HG02981 (cell line): ENCODE measurements at regions not wholly inside any gene's neighbourhood (a gene's known extent, or its start where the extent isn't known, plus 50 kb on each side); places are given as distances from the start of the nearest gene placed in this dataset.
"Not testable (repeated sequence)": the region's sequence is repeated elsewhere in the genome, so short reads cannot be mapped to it uniquely, and the experiment has no call there.

ENCODE experiments used
- ATAC-seq: cut with Tn5 transposase; IDR thresholded peaks from one replicate; pipeline ENCODE4 v1.9.1; 2021; ENCODE audit warnings: mild to moderate bottlenecking, moderate library complexity; ENCODE audit not compliant: unreplicated experiment

DNA sequence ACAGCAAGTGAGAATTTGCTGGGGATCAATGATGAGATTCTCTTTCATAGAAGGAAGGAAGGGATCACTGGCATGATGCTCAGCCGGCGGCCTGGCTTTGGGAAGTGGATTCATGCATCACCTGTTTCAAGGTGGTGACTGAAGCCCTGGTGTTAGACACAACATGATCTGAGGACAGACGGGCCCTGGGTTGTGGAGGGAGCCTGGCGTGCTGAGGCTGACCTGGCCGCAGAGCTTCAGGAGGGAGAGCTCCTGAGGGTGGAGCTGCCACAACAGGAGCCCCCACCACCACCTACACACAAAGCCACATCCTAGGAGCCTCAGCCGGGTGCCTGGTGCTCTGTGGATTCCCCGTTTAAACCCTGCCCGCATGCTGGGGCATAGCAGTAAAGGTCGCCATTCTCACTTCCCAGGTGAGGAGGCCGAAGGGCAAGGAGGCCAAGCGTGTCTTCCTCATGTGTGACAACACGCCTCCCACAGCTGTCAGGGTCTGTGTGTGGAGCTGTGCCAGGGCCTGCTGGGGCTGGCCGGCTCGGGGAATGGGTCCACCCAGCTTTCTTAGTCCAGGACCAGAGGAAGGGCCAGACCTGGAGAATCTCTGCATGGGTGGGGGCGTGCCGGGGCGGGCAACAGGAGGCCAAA lies 107.0 kb downstream of the ERMARD start:
- no peak for ATAC-seq

DNA sequence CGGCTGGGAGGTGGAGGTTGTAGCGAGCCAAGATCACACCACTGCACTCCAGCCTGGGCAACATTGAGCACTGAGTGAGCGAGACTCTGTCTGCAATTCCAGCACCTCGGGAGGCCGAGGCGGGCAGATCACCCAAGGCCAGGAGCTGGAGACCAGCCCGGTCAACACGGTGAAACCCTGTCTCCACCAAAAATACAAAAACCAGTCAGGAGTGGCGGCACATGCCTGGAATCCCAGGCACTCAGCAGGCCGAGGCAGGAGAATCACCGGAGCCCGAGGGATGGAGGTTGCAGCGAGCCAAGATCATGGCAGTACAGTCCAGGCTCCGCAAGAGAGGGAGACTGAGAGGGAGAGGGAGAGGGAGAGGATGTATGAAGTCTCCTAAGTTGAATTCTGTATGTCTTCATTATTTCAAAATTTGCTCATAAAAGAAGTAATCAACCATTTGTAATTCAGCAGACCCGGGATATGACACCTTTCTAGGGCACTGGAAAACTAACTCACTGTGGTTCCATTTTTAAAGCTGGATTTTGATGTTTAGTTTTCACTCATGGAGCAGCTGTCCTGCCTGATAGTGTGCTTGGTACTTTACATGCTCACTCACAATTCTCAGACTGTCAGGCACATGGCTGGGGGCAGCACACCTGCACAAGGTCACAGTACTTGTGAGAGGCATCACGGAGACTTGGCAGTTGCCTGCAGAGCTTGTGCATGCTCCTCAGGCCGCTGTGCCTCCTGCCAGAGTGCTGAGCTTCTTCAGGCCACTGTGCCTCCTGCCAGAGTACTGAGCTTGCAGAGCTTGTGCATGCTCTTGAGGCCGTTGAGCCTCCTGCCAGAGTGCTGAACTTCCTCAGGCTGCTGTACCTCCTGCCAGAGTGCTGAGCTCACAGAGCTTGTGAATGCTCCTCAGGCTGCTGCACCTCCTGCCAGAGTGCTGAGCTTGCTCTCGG lies 106.2 kb downstream of the ERMARD start:
- no peak for ATAC-seq

DNA sequence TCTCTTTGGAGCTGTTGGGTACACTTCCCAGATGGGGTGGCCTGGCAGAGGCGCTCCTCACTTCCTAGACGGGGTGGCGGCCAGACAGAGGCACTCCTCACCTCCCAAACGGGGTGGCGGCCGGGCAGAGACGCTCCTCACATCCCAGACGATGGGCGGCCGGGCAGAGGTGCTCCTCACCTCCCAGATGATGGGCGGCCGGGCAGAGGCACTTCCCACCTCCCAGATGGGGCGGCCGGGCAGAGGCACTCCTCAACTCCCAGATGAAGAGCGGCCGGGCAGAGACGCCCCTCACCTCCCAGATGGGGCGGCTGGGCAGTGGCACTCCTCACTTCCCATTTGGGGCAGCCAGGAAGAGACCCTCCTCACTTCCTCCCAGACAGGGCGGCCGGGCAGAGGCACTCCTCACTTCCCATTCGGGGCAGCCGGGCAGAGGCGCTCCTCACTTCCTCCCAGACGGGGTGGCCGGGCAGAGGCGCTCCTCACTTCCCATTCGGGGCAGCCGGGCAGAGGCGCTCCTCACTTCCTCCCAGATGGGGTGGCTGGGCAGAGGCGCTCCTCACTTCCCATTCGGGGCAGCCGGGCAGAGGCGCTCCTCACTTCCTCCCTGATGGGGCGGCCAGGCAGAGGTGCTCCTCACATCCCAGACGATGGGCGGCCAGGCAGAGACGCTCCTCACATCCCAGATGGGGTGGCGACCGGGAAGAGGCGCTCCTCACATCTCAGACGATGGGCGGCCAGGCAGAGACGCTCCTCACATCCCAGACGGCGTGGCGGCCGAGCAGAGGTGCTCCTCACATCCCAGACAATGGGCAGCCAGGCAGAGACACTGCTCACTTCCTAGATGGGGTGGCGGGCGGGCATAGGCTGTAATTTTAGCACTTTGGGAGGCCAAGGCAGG lies 105.3 kb downstream of the ERMARD start:
- ATAC-seq: not testable (repeated sequence)

DNA sequence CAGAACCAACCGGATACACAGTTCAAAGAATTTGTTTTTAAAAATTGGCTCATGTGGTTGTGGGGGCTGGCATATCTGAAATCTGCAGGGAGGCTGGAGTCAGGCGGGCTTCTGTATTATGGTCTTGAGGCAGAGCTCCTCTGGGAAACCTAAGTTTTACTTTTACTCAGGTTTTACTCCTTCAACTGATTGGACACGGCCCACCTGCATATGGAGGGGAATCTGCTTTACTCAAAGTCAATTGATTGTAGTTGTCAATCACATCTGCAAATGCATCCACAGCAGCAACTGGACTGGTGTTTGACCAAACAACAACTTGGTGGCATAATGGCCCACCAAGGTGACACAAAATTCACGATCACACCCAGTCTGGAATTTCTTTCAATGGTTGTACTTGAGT lies 103.4 kb downstream of the ERMARD start:
- no peak for ATAC-seq

DNA sequence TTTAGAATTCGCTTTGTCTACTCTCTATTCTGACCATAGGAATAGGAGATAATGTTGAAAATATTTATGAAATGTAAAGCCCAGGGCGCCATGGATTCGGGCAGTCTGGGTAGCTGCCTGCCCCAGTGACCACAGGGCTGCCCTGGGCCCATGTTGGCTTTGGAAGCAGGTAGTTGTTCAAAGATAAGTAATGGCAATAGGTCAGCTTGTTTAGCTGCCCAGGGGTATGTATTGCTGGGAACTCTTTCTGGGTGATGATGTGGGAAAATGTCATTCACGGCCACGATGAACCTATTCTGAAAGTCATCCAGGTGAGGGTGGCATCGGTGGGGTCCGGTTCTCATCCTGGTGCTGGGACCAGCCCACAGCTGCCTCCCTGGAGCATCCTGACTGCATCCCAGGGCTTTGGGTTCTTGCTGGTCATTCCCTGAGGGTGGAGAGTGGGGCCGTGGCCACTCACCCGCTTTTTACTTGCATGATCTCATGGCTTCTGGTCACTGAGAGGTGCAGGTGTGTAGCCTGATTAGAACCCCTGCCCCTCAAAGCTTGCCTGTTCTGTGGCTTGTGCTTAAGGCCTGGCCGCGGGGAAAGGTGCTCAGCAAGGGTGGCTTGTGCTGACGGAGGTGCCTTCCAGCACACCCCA lies 102.8 kb downstream of the ERMARD start:
- no peak for ATAC-seq

DNA sequence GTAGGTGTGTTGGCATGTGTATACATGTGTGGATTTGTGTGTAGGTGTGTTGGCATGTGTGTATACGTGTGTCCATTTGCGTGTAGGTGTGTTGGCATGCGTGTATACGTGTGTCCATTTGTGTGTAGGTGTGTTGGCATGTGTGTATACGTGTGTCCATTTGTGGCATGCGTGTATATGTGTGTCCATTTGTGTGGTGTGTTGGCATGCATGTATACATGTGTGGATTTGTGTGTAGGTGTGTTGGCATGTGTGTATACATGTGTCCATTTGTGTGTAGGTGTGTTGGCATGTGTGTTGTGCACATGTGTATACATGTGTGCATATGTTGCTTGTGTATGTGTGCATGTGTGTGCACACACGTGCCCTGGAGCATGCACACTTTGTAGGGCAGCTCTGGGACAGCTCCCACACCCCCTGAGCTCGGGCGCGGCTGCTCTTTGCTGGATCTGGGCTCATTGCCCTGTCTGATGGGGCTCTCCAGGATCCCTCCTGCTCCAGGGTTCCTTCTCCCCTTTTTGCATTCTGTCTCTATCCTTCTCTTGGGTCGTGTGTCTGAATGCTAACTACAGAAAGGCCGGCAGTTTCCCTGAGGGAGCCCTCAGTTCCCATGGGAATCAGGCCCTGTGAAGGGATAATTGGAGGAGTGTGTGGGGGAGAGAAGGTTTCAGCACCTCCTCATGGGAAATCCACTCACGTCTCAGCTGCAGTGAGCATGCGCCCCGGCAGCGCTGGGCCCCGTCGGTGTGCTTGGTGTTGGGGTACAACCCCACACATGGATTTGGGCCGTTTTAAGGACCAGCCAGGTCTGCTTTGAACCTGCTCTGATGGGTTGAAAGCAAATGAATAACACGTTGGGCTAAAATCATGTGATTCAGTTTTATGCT lies 102.0 kb downstream of the ERMARD start:
- no peak for ATAC-seq

DNA sequence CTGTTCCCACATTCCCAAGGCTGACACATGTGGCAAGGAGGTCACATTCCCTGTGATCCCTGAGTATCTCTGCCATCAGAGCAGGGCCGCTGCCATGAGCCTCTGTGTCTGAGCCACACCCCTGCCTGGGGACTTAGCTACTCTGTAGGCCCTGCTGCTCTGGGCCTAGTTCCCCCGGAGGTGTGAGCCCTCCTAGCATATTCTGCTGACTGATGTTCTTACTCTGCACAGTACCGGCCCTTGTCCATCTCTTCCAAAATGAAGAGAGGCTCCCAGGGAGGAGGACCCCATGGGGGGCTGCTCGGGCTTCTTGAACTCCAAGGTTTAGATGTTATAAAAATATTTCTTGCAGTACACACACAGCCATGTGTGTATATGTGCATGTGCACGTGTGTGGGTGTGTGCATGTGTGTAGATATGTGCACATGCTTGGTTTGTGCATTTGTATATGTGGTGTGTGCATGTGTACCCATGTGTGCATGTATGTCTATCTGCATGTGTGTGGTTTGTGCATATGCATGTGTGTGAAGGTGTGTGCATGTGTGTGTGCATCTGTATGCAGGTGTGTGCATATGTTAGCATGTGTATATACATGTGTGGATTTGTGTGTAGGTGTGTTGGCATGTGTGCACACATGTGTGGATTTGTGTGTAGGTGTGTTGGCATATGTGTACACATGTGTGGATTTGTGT lies 101.2 kb downstream of the ERMARD start:
- ATAC-seq: no peak

DNA sequence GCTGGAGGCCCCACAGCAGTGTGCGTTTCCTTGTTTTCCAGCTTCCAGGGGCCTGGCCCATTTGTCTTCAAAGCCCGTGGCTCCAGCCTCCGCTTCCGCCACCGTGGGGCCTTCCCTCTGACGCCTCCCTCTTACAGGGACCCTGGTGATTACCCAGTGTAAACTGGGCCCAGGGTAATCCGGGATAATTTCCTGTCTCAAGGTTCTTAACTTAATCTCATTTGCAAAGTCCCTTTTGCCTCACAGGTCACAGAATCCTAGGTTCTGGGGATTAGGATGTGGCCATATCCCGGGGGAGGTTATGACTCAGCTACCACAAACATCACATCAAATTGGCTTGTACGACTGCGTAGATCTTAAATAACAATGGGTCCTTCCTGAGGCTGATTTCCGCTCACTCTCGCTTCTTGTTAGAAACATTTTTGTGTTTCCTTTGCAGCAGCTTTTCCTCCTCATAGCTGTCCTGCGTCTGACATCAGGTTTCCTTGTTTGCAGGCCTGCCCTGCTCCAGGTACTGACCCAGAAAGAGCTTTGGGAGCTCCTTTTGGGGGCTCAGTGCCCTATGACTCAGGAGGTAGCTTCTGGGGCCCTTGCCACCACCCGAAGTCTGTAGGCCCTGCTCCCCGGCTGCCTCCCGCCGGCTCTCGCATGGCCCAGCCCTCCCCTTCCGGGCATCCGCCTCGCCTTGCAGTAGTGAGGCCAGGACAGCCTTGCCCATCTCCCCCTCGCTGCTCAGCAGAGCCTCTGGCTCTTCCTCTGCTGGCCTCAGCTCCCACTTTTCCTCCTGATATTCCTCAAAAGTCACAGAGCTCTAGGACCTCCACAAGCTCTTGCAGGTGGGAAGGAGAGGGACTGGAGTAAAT lies 100.5 kb downstream of the ERMARD start:
- ATAC-seq: no peak

DNA sequence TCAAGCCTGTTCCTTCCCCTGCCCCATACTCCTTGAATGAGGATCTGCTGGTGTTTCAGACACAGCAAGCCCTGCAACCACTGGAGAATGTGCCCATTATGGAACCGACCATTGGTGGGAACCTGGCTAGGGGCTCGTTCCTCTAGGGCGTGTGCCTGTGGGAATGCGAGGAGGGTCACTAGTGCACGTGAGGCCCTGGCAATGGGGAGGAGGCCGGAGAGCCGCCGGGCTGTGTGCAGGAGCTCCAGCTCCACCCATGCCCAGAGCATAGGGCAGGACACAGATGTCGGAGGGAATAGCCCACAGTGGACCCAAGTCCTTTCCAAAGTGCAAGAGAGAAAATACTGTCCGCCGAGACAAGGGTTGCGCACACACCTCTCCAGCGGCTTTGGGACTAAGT lies 99.3 kb downstream of the ERMARD start:
- no peak for ATAC-seq

DNA sequence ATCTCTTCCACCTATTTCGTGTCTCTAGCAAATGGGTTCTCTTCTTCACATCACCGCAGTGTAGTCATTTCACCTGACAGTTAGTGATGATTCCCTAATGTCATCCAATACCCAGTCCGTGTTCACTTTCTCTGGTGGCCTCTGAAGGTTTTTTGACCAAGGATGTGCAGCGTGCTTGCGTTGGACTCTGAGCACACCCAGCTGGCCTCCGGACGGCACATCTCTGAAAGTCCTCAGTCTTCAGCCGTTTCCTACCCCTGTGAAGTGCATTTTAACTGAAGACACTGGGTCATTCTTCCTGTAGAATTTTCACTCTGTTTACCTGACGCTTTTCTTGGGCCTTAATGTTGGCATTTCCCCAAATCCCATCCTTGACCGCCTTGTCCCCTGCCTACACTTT lies 98.7 kb downstream of the ERMARD start:
- ATAC-seq: no peak

DNA sequence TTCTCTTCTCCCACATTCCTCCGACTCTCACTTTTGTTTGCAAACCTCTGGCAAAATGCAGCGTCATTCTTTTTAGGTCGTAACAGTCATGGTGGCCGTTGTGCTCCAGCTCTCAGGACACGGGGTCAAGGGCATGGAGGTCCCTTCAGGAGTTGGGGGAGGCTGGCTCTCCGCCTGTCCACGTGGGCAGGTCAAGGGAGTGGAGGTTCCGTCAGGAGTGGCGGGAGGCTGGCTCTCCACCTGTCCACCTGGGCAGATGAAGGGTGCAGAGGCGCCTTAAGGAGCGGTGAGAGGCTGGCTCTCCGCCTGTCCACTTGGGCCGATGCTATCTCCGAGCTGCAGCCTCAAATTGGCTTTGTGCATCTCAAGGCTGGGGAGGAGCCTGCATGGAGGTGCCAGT lies 98.0 kb downstream of the ERMARD start:
- no peak for ATAC-seq

DNA sequence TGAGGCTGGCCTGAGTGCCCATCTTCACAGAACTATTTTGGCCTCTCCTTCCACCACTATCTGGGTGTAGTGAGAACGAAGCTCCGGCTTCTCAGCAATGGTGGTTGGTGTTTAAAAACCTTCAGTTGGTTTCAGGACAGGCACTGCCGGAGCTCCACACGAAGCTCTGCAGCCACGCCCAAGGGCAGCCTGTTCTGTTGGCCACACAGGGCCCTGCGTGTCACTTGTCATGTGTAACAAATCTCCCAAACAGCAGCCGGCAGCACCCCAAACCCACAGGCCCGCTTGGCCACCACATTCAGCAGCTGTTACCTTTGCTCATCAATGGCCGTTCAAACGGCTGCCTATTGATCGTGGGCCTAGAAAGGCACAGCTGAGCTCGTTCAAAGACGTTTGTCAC lies 97.5 kb downstream of the ERMARD start:
- ATAC-seq: no peak

DNA sequence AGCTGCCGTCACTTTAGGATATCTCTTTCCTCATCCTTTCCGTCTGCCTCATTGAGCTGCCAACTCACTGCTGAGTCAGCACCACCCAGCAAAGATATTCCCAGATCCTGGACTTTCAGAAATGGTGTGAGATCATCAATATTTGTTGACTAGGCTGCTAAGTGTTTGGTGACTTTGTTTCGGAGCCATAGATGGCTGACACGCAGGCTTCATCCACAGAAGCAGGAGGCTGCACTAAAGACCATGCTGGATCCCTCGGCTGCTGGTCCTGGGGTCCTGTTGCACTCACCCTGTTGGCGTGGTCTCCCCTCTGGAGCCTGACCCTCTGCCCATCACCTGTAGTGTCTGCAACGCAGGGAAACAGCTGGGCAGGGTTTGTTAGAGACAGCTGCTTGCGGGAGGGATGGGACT lies 96.5 kb downstream of the ERMARD start:
- no peak for ATAC-seq

DNA sequence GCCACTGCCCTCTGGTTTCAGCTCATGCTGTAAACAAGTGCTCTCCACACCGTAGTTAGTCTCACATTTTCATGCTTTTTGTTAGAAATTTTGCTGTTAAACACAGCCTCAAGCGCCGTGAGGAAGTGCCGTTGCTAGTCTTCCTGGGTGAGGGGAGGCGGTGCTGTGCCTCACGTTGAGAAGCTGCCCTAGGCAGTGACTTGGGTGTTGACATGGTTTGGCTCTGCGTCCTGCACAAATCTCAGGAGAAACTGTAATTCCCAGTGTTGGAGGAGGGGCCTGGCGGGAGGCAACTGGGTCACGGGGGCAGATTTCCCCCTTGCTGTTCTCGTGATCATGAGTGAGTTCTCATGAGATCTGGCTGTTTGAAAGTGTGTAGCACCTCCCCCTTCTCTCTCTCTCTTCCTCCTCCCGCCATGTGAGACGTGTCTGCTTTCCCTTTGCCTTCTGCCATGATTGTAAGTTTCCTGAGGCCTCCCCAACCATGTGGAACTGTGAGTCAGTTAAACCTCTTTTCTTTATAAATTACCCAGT lies 95.8 kb downstream of the ERMARD start:
- ATAC-seq: no peak

DNA sequence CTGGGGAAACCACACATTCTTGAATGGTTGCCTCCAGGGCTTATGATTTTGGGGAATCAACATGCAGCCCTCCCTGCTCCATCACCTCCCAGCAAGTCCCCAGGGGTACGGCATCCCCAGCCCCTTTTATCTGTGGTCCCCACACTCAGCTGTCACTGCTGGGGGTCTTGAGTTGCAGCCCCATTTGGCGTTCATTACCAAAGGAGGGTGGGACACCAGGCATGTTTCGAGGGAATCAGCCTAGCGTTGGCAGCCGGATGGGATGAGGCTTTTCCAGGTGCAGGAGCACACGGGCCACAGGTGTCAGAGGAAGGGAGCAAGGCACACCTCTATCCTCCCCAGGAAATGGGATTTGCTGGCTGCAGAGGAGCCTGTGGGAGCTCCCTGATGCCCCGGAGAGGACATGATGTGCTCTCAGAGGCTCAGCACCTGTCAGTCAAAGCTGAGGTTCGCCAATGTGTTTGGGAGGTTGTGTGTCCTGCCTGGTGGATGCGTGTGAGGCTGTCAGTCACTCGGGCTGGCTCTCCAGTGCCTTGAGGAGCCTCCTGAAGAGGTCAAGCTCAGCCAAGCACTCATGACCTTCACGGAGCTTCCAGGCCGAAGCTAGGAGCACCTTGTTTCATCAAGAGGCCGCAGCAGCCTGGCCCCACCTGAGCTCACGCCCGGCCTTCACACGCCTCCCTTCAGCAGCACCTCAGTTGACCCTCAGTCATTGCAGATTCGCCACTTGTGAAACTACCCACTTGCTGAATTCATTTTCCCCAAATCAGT lies 95.0 kb downstream of the ERMARD start:
- no peak for ATAC-seq

DNA sequence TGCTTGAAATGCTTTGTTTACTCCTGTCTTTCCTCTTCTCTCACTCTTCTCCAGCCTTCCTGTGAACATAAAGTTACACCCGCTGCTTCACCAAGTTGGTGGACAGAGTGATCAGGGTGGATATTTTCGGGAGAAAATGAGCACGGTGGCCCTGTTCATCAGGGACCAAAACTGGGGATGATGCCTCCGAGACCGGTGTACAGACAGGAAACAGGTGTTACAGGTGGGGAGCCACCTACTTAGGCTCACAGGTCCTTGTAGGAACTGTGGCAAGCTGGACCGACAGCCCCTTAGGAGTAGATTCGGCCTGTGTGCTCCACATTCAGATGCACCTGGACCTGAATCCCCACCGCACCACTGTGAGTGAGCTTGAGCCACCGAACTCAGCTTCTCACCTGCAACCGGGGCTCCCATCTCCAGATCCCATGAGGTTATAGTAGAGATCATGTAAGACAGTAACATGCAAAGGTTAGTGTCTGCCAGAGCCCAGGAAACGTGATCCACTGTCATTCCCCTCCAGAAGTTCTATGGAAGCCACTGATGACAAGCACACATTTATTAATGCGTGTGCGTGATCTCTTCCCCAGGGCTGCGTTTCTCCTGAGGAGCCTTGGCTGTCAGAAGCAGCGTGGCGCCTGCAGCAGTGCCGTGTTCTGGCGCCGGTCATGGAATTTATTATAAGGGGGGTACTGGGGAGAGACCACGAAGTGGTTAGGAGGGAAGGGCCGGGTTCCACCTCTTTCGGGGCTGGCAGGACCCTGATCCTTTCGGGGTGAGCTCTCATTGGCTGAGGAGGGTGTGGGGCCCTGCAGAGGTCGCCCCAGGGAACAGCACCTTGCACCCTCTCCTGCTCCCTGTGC lies 94.2 kb downstream of the ERMARD start:
- no peak for ATAC-seq
